SU-DHL-6 (cell line): ENCODE measurements at regions not wholly inside any gene's neighbourhood (a gene's known extent, or its start where the extent isn't known, plus 50 kb on each side); places are given as distances from the start of the nearest gene placed in this dataset.

Source experiments
- H2AFZ ChIP-seq: fragments of 200-600 bp; sonication (generic); 2 replicates; pipeline ENCODE4 v1.6.1; 2014; ENCODE audit warnings: low read depth, mild to moderate bottlenecking, moderate library complexity, mixed read lengths, antibody characterized with exemption, low read length; ENCODE audit not compliant: severe bottlenecking
- H3F3A ChIP-seq: fragments of 200-600 bp; shearing (Covaris generic); 2 replicates; pipeline ENCODE4 v1.6.0; 2016; ENCODE audit warnings: antibody characterized with exemption, mild to moderate bottlenecking; ENCODE audit not compliant: insufficient read depth
- H3K27ac ChIP-seq: fragments of 200-600 bp; sonication (generic); 2 replicates; pipeline ENCODE4 v1.5.1; 2016; ENCODE audit warnings: low read depth, mild to moderate bottlenecking, low read length, moderate library complexity, mixed read lengths
- H3K27me3 ChIP-seq: fragments of 200-600 bp; sonication (generic), shearing (Covaris generic); 2 replicates; pipeline ENCODE4 v1.6.0; 2014; ENCODE audit warnings: mild to moderate bottlenecking, low read length
- H3K36me3 ChIP-seq: fragments of 200-600 bp; sonication (generic); 2 replicates; pipeline ENCODE4 v1.6.1; 2014; ENCODE audit warnings: mild to moderate bottlenecking, low read length, mixed read lengths
- H3K4me2 ChIP-seq: fragments of 300-600, 200-600 bp; shearing (Covaris generic), sonication (generic); 2 replicates; pipeline ENCODE4 v1.6.0; 2014; ENCODE audit warnings: low read length, low read depth, mild to moderate bottlenecking; ENCODE audit not compliant: poor library complexity, severe bottlenecking
- H3K4me3 ChIP-seq: fragments of 200-600 bp; sonication (generic); 2 replicates; pipeline ENCODE4 v1.5.1; 2014; ENCODE audit warnings: antibody characterized with exemption, low read length, mild to moderate bottlenecking, mixed read lengths; ENCODE audit not compliant: insufficient read depth, poor library complexity, severe bottlenecking
- H3K79me2 ChIP-seq: fragments of 200-600 bp; sonication (generic); 2 replicates; pipeline ENCODE4 v1.6.1; 2014; ENCODE audit warnings: mild to moderate bottlenecking, low read length, moderate library complexity; ENCODE audit not compliant: insufficient read depth
- H3K9ac ChIP-seq: fragments of 200-600 bp; sonication (generic); 2 replicates; pipeline ENCODE4 v1.7.0; 2014; ENCODE audit warnings: mild to moderate bottlenecking, low read length
- H3K9me2 ChIP-seq: fragments of 200-600 bp; sonication (generic); replicated peaks from 2 replicates; pipeline ENCODE4 v1.6.1; 2014; ENCODE audit warnings: low read length; ENCODE audit not compliant: insufficient read depth
- H3K9me3 ChIP-seq: fragments of 200-600 bp; sonication (generic); 2 replicates; pipeline ENCODE4 v1.6.1; 2014; ENCODE audit warnings: low read length, mixed read lengths; ENCODE audit not compliant: insufficient read depth
- H4K20me1 ChIP-seq: fragments of 200-600 bp; sonication (generic); 2 replicates; pipeline ENCODE4 v1.6.1; 2014; ENCODE audit warnings: low read depth, mild to moderate bottlenecking, antibody characterized with exemption, low read length, moderate library complexity, mixed read lengths
- EZH2phosphoT487 ChIP-seq: fragments of 200-600 bp; sonication (generic), shearing (Covaris generic); conservative IDR thresholded peaks from 2 replicates; pipeline ENCODE4 v1.6.1; 2018; ENCODE audit warnings: mild to moderate bottlenecking, antibody characterized with exemption, low read length, moderate library complexity, mixed read lengths
- TF ChIP-seq, protein P1 (sequence below): fragments of 200-600 bp; sonication (generic); IDR thresholded peaks from one replicate; pipeline ENCODE4 v1.5.1; 2017; ENCODE audit warnings: antibody characterized with exemption, mild to moderate bottlenecking, low read length, moderate library complexity; ENCODE audit not compliant: insufficient read depth, poor library complexity, severe bottlenecking

DNA sequence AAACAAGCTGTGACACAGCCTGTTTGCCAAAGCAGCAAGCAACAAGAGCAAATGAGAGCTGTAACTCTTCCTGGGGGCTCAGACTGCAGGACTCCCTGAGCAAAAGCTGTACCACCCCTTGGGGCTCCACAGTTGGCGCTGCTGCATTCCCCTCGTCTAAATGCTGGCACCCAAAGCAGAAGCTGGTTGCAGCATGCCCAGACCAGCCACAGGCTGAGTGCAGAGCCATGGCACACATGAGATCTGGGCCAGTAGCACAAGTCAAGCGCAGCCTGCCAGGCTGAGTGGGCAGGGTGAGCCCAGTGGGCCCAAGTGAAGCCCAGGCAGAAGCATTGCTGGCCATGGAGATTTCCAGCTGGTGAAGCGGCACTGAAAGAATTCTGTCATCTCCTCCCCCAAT is 157.3 kb upstream of the GRAMD2B start:
- Histone ChIP-seq H3K79me2 (no peaks in the 10 kb centered on the region), H3K36me3 (no peaks in the 10 kb centered on the region), H3F3A (no peaks in the 10 kb centered on the region), H3K9me2 (no peaks in the 10 kb centered on the region), H3K27ac (no peak overlapping the region), H4K20me1 (no peaks in the 10 kb centered on the region), H3K9ac (no peak overlapping the region), H3K4me3 (no peak overlapping the region), H3K4me2 (no peak overlapping the region), H3K9me3 (peaks cover 4% of the 10 kb centered on the region; the same call in 1 of the 2 replicates), H2AFZ (no peak overlapping the region), H3K27me3 (no peaks in the 10 kb centered on the region)
- TF ChIP-seq EZH2phosphoT487 = no peak
- TF ChIP-seq, protein P1, sequence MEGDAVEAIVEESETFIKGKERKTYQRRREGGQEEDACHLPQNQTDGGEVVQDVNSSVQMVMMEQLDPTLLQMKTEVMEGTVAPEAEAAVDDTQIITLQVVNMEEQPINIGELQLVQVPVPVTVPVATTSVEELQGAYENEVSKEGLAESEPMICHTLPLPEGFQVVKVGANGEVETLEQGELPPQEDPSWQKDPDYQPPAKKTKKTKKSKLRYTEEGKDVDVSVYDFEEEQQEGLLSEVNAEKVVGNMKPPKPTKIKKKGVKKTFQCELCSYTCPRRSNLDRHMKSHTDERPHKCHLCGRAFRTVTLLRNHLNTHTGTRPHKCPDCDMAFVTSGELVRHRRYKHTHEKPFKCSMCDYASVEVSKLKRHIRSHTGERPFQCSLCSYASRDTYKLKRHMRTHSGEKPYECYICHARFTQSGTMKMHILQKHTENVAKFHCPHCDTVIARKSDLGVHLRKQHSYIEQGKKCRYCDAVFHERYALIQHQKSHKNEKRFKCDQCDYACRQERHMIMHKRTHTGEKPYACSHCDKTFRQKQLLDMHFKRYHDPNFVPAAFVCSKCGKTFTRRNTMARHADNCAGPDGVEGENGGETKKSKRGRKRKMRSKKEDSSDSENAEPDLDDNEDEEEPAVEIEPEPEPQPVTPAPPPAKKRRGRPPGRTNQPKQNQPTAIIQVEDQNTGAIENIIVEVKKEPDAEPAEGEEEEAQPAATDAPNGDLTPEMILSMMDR = no peak

- no peak for TF ChIP-seq EZH2phosphoT487
- TF ChIP-seq, protein P1 = no peak
- H3K4me3 ChIP-seq = no peak overlapping the region
- H3K27ac ChIP-seq = no peak overlapping the region
- no peak overlapping the region for H2AFZ ChIP-seq
- H3K9me2 ChIP-seq = no peaks in the 10 kb centered on the region
- H3K27me3 ChIP-seq = no peaks in the 10 kb centered on the region
- peaks cover 4% of the 10 kb centered on the region; the same call in 1 of the 2 replicates for H3K9me3 ChIP-seq
- H3F3A ChIP-seq = no peaks in the 10 kb centered on the region
- no peaks in the 10 kb centered on the region for H3K79me2 ChIP-seq
- no peaks in the 10 kb centered on the region for H3K36me3 ChIP-seq
- no peaks in the 10 kb centered on the region for H4K20me1 ChIP-seq
- no peak overlapping the region for H3K4me2 ChIP-seq
- H3K9ac ChIP-seq = no peak overlapping the region
Observed at GRCh38 chr5:126267438-126267837, 155.8 kb upstream of the GRAMD2B start.

DNA sequence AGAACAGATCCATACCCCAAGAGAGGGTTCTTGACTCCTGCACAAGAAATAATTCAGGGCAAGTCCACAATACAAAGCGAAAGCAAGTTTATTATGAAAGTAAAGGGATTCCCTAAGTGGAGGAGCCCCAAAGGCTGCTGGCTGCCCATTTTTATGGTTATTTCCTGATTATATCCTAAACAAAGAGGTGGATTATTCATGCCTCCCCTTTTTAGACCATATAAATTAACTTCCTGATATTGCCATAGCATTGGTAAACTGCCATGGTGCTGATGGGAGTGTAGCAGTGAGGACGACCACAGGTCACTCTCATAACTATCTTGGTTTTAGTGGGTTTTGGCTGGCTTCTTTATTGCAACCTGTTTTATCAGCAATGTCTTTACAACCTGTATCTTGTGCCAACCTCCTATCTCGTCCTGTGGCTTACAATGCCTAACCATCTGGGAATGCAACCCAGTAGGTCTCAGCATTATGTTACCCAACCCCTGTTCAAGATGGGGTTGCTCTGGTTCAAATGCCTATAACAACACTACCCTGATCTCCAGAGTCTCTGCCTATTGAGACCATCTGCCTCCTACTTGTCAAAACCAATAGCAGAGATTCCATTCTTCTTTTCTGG is 154.4 kb upstream of the GRAMD2B start:
- Histone ChIP-seq H3K79me2 (no peaks in the 10 kb centered on the region), H3F3A (no peaks in the 10 kb centered on the region), H3K36me3 (no peaks in the 10 kb centered on the region), H3K27ac (no peak overlapping the region), H3K9me2 (no peaks in the 10 kb centered on the region), H3K9ac (no peak overlapping the region), H3K9me3 (peaks cover 4% of the 10 kb centered on the region; the same call in 1 of the 2 replicates), H2AFZ (no peak overlapping the region), H3K4me3 (no peak overlapping the region), H4K20me1 (no peaks in the 10 kb centered on the region), H3K4me2 (no peak overlapping the region), H3K27me3 (no peaks in the 10 kb centered on the region)
- no peak for TF ChIP-seq EZH2phosphoT487
- TF ChIP-seq, protein P1 = no peak
